GDM1 (cell line): ENCODE measurements at regions not wholly inside any gene's neighbourhood (a gene's known extent, or its start where the extent isn't known, plus 50 kb on each side); places are given as distances from the start of the nearest gene placed in this dataset.
A peak's percentile ranks its signal among the peaks of the same experiment; 100 is the strongest.

ENCODE experiments used
- DNase-seq: peaks from one replicate; lab custom pipeline; 2025; lab: John Stamatoyannopoulos, UW

DNA sequence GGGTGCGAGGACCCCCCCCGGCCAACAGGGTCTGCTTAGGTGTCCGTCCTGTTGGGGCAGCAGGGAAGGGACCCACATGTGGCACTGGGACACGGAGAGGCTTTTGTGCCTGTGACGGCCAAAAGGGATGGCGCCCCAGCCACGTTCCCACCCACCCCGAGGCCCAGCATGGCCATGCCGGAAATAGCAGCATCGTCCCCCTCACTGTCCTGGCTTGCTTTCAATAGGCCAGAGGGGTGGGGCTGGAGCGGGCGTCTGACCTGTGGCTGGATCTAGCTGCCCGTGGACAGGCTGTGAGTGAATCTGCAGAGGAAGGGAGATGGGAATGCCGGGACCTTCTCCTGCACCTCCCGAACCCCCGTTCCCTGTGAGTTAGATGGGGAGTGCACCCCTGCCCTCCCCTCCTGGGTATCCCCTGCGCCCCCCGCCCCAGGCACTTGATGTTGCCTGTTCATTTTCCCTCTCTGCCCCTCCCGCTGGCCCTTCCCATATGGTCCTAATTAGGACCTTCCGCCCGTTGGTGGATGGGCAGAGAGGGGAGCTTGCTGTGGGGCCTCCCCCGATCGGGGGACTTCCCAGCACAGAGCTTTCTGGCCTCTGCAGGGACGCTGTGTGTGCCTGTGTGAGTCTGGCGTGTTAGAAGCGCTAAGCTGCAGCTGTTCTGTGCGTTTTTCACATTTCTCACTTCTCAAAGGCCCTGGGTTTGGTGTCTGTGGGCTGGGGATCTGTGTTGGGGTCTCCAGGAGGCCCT, 292.8 kb downstream of the SEC14L1 start:
- no peak for DNase-seq

DNA sequence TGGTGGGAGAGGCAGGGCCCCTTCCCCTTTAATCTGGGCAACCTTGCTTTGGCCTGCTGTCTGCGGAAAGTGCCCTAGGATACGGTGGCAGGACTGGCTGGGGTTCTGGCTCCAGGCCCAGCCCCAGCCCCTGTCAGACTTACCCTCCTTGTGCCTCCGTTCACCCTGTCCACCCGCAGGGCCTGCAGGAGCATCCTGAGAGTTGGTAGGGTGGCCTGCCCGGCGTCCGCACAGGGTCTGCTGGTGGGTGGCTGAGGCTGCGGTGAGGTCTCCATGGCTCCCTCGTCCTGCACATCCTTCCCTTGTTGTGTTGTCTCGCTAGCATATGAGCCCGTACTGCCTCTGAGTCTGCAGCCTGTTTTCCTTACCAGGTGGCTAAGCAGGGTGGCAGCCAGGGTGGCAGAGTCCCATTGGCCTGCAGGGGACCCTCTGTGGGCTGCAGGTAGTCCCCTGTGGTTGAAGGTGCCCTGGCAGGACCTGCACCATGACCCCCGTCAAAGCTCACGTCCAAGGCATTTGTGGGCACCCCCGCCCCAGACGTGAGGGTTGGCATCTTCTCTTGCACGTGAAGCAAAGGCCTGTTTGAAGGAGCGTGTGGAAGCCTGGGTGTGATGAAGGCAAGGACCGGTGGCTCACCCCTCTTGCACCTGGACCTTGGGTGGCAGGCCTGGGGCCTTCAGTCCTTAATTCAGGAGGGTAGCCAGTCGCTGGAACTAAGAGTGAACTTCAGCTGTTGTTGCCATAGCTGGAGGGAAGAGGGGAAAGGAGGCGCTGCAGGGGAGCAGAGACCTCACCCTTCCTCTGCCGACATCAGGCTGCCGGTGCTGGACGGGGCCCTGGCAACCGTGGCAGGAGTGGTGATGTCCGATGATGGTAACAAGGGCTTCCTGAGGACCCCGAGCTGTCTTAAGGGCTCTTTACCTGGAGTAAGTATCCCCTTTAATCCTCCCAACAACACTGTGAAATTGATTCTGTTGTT, 293.7 kb downstream of the SEC14L1 start:
- no peak for DNase-seq

DNA sequence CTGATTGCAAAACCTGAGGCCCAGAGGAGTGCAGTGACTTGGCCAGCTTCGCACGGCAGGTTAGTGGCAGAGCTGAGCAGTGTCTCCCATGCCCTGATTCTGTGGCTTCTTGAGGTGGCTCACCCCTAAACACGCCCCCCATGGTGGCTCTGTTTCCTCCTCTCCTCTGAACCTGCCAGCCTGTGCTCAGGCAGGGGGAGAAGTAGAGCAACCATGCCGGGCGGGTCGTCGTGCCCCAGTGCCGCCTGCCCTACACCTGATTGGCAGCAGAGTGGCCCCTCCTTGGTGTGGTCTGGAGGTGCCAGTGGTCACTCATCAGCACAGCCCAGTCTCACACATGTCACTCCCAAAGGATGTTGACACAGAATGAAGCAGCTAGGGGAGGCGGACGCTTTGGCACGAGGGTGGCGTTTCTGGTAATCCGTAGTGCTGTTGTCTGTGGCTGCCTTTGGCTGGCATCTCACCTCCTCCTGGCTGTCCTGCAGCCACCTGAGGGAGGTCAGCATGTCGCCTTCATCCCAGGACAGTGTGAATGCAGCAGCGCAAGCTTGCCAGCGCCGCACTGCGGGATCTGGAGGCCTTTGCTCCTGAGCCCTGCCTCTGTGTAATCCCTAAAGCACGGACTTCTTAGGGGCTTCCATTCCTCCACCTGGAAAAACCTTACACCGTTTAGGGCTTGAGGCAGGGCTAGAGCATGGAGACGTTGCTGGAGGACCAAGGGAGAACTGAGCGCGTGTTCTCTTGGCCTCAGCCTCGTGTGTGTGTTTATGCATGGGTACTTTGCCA, 294.7 kb downstream of the SEC14L1 start:
- no peak for DNase-seq

DNA sequence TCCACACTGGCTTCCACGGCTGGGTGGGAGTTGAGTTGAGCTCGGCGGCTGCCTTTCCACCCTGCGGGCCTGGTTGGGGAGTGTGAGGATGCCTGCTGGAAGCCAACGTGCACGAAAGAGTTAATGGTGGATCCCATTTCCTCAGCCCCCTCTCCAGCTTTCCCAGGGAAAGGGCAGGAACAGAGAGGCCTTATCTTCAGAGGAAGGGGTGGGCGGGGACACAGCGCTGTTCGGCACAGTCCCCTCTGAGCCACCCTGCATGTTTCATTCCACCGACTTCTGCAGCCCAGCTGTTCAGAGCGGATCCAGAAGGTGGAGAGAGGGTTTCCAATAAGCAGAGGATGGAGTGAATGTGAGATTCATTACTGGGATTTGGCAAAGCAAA, 295.3 kb downstream of the SEC14L1 start:
- DNase-seq, result no peak

DNA sequence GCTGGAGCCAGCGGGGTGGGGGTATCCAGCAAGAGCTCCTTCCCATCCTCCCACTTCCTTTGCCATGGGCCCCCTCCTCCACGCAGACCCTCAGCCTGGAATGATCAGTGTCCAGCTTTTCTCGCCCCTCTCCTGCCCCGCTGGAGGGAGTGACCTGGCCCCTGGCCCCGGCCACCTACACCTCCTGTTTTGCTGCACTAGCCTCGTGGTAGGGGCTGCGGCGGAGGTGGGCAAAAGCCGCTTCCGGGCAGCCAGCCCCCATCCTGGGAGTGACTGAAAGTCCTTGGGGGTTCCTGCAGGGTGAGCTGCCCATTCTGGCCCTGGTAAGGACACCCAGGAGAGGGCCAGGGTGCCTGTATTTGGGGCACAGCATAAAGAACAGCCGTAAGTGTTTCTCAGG, 295.7 kb downstream of the SEC14L1 start:
- DNase-seq, result no peak

DNA sequence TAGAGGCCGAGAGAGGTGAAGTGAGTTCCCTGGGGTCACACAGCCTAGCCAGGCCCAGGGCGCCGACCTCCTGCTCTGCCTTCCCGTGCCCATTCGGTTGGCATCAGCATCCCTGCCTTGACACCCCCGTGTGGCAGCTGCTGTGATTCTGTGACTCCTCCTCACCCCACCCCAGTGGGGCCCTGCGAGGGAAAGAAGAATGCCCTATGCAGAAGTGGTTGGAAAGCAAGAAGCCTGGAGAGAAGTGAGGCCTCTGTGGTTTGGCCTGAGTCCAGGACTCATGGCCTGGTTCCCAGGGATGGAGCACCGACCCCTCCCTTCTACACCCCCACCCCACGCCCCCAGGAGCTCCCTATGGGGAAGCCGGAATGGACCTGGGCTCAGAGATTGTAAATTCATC, 296.2 kb downstream of the SEC14L1 start:
- peak; percentile 60 for DNase-seq

DNA sequence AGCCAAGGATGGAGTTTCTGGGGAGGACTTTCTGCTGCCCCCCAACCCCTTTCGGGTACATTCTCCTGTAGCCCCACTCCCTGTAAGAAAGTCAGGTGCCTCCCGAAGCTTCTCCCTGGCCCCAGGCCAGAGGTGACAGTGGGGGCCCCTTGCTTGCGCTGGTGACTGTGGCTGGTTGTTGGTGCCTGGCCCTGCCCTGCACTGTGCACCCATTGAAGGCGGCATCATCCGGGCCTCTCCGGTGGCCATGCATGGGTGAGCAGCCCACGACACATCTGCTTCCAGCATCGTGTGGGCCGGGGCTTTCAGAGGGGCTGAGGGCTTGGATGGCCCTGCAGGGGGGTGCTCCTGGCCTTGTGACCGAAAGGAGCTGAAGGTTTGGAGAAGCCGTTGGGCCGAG, 297.0 kb downstream of the SEC14L1 start:
- DNase-seq, result no peak

DNA sequence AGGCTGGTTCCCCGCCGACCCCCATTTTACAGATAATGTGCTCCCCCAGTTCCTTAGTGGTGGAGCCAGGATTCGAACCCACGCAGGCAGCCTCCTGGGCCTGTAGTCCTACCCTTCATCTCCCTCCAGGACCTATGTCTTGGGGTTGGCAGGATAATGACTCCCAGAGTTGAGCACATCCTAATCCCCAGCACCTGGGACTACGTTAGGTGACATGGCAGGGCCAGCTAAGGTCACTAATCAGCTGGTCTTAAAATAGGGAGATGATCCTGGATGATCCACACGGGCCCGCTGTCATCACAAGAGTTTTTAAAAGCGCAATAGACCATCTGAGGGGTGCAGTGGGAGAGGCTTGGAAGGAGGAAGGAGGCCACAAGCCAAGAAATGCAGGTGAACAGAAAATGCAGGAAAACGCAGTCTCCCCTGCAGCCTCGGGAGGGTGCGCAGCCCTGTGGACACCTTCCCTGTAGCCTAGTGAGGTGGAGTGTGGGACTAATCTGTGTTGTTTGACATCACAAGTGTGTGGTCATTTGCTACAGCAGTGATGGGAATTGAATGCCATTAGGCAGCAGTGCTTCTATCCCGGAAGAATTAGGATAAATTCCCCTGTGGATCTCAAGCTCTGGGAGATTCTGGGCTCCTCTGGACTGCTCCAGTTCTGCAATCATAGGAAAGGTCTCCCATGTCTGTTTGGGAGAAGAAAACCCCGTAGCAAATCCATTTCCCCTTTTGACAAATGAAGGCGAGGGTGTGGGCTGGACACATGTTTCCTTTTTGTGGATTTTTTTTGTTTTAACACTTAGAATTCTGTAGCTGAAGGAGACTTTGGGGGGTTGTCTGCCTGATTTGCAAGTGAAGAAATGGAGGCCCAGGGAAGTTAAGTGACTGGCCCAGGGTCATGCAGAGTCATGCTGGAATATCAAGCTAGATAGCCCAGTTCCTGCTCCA, 297.7 kb downstream of the SEC14L1 start:
- DNase-seq, result peak; percentile 33

DNA sequence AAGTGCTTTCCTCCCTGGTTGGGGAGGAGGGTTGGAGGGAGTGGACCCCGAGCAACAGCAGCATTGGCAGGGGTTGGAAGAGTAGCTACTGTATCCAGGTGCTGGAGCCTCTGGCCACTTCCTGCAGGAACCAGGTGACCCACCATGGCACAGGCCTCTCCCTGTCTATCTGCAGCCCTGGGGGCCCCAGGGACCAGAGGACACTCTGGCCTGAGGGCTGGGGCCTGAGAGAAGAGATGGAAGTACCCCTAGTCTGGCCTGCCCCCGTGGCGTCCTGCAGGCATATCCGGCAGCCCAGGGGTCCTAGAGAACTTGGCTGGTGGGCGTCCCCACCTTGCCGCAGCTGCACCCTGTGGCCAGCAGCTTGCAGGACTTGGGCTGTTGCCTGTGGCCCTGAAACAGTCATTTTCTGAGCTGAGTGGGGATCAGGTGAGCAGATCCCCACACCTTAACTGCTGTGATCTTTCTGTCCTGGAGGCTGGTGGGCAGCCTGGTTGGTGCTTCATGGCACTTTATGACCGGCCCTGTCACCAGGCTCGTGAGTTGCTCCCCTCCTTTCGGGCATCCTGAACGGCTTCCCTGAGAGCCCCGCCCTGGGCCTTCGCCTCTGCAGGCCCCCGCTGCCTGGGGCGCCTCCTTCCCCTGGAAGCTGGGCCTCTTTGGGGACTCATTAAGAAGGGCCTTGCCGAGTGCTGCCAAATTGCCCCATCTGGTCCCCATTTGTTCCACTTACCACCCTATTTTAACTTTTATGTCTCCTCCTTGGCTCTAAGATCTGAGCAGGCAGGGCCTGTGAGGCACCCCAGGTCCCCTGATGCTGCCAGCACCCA, 298.6 kb downstream of the SEC14L1 start:
- DNase-seq, result no peak

DNA sequence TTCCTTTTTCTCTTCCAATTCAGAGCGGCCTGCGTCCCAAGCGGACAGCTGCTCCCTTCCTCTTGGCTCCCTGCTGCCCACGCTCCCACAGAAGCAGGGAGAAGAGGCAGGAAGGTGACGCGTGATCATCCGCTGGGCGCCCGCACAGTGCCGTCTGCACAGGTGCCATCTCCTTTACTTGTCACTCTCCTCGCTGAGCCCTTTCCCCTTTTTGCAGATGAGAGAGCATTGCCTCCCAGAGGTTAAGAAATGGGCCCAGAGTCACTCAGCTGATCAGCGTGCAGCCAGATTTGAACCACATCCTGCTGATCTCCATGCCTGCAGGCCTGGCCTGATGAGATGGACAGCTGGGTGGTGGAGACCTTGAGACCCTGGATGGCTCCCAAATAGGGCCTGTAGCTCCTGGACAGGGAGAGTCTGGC, 299.8 kb downstream of the SEC14L1 start:
- no peak for DNase-seq

DNA sequence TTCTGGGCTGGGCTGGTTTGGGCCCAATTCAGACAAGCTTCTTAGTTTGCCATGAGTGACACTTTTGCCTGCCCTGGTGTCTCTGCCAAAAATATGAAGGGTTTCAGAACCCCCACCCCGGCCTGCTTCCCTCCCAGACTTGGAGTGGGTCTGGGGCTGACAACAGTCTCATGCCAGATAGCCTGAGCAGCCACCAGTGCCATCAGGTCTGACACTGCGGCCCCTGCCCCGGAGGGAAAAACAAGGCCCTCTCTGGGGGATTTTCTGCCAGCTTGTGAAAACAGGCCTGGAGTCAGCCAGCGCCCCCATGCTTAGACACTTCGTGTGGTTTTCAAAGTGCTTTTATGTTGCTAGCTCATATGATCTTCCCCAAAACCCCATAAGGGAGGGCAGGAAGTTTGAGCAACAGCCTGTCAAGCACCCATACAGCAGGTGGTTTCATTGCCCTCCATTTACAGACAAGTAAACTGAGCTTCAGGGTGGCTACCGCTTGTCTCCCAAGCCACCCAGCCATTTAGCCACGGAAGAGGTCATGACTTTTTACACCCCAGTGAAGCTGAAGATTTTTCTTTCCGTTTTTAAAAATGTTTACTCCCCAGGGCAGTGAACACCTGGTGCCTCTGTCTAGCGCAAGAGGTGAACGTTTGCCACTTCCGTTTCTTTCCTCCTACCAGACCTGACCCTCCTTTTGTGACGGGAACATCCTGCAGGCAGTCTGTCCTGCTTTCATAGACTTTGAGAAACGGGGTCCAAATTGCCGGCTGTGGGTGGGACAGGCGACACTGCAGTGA, 300.6 kb downstream of the SEC14L1 start:
- DNase-seq, result peak; percentile 48

DNA sequence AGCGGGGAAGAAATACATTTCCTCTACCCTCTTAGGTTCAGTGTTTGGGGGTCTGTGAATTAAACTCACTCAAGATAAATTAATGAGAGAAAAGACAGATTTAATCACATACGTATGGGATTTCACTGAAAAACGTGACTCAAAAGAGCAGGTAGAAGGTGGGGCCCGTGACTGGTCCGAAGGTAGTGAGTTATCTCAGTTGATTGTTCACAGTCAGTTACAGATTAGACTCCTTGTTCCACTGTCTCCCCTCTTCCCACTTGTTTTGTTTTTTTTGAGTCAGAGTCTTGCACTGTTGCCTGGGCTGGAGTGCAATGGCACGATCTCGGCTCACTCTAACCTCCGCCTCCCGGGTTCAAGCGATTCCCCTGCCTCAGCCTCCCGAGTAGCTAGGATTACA, 301.2 kb downstream of the SEC14L1 start:
- no peak for DNase-seq

DNA sequence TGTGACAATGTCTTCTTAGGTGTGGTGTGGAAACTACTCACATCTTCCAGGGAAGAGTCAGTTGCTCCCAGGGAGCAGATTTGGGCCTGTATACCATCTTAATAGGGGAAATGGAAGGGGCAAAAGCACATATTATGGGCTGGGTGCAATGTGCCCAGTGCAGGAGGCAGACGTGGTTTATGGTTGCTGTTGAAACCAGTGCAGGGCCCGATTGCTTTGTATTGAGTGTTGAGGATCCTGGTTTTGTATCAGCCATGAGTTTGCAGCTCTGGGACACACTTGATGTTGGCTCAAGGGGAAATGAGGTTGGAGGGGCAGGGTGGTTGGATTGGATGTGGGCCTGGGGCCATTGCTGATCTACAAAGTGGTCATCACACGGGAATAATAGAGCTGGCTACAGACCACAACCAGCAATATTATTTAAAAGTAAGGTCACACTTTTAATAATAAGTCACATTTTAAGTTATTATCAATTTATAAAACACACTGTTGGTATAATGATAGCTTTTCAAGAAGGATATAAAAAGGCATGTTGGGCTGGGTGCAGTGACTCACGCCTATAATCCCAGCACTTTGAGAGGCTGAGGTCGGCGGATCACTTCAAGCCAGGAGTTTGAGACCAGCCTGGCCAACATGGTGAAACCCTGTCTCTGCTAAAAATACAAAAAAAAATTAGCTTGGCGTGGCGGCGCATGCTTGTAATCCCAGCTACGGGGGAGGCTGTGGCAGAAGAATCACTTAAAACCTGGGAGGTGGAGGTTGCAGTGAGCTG, 302.4 kb downstream of the SEC14L1 start:
- no peak for DNase-seq

DNA sequence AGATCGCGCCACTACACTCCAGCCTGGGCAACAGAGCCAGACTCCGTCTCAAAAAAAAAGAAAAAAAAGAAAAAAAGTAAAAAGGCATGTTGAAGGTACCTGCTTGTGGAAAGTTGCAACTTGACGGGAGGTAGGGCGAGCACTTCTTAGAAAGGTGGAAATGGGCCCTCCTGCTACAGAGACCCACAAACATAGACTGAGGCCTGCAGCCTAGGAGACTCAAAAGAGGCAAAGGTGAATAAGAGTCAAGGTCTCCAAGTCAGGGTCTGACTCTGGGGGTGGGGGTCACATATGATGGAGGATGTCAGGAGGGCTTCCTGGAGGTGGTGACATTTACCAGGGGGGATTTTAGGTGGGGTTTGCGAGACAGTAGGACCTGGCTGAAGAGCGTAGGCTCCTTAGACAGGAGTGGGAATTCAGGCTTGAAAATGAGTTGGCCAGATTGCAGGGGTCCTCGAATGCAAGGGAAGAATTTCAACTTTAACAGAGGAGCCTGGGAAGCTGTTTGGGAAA, 303.0 kb downstream of the SEC14L1 start:
- no peak for DNase-seq

DNA sequence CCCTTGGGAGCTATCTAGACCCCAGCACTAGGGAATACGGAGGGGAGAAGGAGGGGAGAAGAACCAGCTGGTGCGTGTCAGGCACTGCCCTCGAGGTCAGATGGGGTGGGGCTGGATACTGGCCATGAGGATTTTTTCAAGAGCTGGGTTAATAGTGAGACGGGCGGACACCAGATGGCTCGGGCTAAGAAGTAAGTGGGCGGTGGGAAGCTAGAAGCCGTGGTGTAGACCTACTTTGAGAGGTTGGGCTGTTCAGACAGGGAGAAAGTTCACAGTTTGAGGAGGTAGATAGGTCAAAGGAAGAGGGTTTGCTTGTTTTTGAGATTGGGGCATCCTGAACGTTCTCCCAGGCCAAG, 303.8 kb downstream of the SEC14L1 start:
- DNase-seq, result no peak

DNA sequence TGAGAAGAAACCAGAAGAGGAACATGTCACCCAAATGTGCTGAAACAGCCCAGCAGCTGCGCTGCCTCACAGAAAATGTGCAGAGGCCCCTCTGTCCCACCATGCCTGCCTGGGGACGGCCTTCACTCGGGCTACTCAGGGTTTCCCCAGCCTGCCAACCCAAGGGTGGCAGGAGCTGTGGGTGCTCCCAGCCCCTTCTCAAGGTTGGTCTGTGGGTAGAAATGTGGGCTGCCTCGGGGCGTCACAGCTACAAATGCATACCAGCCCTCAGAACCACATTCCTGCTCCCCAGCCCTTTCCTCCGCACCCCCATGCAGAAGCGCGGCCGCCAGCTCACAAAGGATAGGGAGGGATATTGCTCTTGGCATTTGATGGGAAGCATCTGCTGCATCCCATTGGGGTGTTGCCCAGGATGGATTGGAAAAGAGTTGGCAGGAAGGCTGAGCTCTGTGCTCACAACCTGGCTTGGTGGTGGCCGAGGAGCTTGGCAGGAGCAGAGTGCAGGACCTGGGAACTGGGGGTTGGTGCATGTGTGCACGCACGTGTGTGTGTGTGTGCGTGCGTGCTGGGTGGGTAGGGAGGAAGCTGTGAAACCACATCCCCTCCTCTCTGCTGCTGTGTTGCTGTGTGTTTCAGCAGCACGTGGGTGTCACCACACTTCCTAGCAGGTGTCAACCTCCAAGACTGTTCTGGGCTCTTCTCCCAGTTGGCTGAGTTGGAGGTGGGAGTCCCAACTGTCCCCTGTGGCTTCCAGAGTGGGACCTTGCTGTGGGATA, 304.4 kb downstream of the SEC14L1 start:
- peak; percentile 79 for DNase-seq

DNA sequence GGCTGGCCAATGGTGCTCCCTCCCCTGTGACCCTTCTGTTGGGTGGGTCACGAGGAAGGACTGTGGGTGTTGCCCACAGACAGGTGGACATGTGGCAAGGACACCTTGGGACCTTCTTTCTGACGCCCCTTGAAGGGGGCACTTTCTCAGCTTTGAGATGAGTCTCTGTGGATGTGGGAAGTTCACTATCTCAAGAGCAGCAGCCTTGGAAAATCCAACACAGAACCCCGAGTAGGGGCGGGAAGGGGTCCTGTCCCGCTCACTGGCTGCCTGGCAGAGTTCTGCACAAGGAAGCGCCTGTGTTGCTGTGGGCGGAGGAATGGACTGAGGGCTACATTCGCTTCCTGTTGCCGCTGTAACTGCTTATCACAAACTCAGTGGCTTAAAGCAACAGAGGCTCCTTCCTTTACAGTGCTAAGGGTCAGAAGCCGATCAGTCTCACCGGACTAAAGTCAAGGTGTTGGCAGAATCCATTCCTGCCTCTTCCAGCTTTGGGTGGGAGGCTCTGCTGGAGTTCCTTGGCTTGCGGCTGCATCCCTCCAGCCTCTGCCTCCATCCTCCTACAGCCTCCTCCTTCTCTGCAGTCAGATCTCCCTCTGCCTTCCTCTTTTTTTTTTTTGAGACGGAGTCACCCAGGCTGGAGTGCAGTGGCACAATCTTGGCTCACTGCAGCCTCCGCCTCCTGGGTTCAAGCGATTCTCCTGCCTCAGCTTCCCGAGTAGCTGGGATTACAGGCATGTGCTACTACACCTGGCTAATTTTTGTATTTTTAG, 305.2 kb downstream of the SEC14L1 start:
- no peak for DNase-seq
